Spinal cord (tissue), 9 donors: ENCODE measurements at regions not wholly inside any gene's neighbourhood (a gene's known extent, or its start where the extent isn't known, plus 50 kb on each side); places are given as distances from the start of the nearest gene placed in this dataset.

Experiments used
- DNase-seq, 6 donors: peaks; one replicate each; pipeline versions ENCODE4 v3.0.0 to v3.0.0-alpha.2; 2013 to 2015; ENCODE audit warnings: low spot score in 6 of 6, low read depth in 4 of 6
- H3K27ac ChIP-seq: one replicate; pipeline ENCODE4 v1.5.1; 2013; ENCODE audit warnings: low read depth, low read length, control low read depth
- H3K27me3 ChIP-seq: one replicate; pipeline ENCODE4 v1.6.1; 2013; ENCODE audit warnings: low read length; ENCODE audit not compliant: control insufficient read depth, insufficient read depth
- H3K36me3 ChIP-seq: one replicate; pipeline ENCODE4 v1.6.1; 2013; ENCODE audit warnings: low read length; ENCODE audit not compliant: control insufficient read depth, insufficient read depth
- H3K4me1 ChIP-seq: one replicate; pipeline ENCODE4 v1.6.1; 2013; ENCODE audit warnings: low read length; ENCODE audit not compliant: control insufficient read depth, insufficient read depth
- H3K4me3 ChIP-seq: one replicate; pipeline ENCODE4 v1.5.1; 2013; ENCODE audit warnings: low read depth, low read length, control low read depth
- H3K9me3 ChIP-seq: one replicate; pipeline ENCODE4 v1.6.1; 2013; ENCODE audit warnings: low read length; ENCODE audit not compliant: control insufficient read depth, insufficient read depth
- WGBS: methylation state at CpG from one replicate; pipeline ENCODE4 v1.1.5; 2013; ENCODE audit warnings: missing lambda C conversion rate; ENCODE audit not compliant: insufficient coverage; 5-methylcytosine and 5-hydroxymethylcytosine counted together
- donor health status: healthy.

DNA sequence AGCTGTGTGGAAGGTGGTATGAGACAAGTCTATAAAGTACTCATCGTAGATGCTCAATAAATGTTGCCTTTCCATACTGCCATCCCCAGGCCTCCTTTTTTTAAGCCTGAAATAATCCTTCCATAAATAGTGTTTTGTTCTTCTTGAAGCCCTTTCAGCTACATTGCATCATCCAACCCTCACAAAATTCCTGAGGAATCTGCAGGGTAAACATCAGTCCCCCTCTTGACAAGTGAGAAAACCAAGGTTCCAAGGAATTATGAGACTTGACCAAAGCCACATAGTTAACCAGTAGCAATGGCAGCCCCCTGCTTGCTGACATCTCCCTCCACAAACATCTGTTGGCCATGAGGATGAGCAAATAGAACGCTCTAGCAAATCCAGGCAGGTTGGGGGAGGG lies 89.7 kb upstream of the CCL1 start:
- DNase-seq: no peak
- Histone ChIP-seq H3K4me1 (no peaks in the 10 kb centered on the region), H3K27me3 (peaks cover 17% of the 10 kb centered on the region), H3K4me3 (no peak overlapping the region), H3K36me3 (no peaks in the 10 kb centered on the region), H3K27ac (no peak overlapping the region), H3K9me3 (no peaks in the 10 kb centered on the region)
- no CpG with 5 or more reads among the region's 2 CpGs for WGBS

DNA sequence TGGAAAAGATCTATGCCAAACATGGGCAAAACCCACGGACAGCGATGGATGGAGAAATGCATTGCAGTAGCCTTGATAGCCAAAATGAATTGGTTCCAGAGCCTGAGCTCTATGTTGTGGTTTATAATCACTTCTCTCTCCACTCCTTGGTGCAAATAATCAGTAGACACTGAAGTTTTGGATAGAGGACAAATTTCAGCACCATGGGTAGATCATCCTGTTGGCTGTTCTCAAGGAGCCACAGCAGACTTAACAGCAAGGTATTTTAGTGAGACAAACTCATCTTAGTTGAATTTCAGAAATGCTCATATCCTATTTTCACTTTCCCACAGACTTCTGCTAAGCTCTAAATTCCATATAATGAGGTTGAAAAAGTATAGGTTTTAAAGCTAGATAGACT lies 88.3 kb upstream of the CCL1 start:
- Histone ChIP-seq H3K27me3 (peaks cover 14% of the 10 kb centered on the region), H3K9me3 (no peaks in the 10 kb centered on the region), H3K4me3 (no peak overlapping the region), H3K27ac (no peak overlapping the region), H3K36me3 (no peaks in the 10 kb centered on the region), H3K4me1 (no peaks in the 10 kb centered on the region)
- 40% methylated on average over 1 of the region's 2 CpGs for WGBS
- no peak for DNase-seq

DNA sequence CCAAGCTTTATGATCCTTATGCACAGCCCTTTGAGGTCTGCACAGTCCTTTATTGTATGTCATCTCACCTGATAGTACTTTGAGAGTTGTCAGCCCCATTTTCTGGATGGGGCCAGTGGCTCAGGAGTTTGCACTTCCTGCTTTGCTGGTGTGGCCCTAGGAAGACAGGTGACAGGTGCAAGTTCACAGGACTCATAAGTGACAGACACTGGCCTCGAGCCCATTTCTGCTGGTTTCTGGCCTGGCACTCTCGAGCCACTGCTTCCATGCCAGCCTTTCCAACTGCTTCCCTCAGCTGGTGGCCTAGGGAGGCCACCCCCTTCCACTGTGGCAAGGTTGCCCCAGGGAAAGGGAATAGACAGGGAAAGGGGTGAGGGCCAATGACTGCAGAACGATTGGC lies 84.4 kb upstream of the CCL1 start:
- no peak for DNase-seq
- Histone ChIP-seq H3K36me3 (no peaks in the 10 kb centered on the region), H3K27me3 (peaks cover 4% of the 10 kb centered on the region), H3K27ac (no peak overlapping the region), H3K4me1 (no peaks in the 10 kb centered on the region), H3K4me3 (no peak overlapping the region), H3K9me3 (no peaks in the 10 kb centered on the region)
- 76% methylated on average over 3 of the region's 3 CpGs for WGBS

DNA sequence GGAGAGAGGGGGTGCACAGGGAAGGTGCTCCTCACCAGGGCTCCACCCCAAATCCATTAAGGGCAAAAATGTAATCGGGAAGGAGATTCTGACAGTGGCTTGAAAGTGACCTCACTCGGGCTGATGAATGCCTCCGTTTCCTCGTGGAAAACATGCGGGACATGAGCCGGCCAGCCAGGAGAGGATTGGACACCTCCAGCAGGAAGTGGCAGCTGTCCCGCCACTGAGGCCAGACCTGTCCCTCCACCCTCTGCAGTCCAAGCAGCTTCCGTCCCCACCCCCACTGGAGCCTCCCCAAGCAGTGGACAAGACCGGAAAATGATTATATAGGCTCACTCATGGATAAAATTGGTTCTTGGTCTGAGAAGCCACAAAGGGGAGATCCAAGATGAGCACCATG lies 82.1 kb upstream of the CCL1 start:
- WGBS: 64% methylated on average over 8 of the region's 9 CpGs
- H3K27me3 ChIP-seq: peaks cover 2% of the 10 kb centered on the region
- H3K4me3 ChIP-seq: no peak overlapping the region
- H3K9me3 ChIP-seq: no peaks in the 10 kb centered on the region
- no peak overlapping the region for H3K27ac ChIP-seq
- no peaks in the 10 kb centered on the region for H3K4me1 ChIP-seq
- H3K36me3 ChIP-seq: no peaks in the 10 kb centered on the region
- DNase-seq: no peak

DNA sequence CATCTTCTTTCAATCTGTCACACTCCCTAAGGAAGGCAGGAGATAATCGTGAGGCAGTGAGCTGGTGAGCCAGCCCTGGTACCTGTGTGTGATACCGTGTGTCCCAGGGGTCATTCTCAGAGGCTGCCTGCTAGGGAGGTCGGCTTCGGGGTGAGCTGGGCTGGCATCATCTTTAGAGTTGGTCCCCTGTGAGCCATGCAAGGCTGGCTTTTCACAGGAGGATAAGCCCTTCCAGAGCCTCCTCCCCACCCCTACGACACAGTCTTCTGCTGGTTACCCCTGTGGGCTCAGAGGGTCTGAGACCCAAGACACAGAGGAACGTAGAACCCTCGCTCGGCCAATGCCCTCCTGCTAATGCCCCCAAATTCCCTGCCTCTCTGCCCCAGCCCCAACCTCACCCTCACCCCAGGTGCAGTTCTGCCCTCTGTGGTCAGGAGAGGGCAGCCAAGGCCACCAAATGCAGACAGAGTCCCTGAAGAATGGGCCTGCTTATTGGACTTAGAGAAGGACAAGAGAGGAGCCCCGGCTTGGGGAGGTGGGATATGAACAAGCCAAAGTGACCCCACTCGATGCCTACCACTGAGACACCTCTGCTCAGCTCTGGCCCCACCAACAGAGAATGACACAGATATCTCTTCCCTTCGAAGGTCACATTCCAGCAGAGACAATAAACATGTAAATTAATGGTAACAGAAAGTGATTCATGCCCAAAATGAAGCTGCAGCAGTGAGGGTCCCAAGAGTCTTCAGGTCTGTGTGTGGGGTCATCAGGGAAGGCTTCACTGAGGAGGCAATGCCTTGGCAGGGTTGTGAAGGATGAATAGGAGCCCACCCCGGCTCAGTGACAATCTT lies 80.8 kb upstream of the CCL1 start:
- peak in 4 of 6 donors; percentile 22 to 86 (median 32) for DNase-seq
- peaks cover 2% of the 10 kb centered on the region for H3K27me3 ChIP-seq
- H3K27ac ChIP-seq: no peak overlapping the region
- H3K36me3 ChIP-seq: no peaks in the 10 kb centered on the region
- WGBS: 50% methylated on average over 7 of the region's 12 CpGs
- H3K9me3 ChIP-seq: no peaks in the 10 kb centered on the region
- no peak overlapping the region for H3K4me3 ChIP-seq
- H3K4me1 ChIP-seq: no peaks in the 10 kb centered on the region

DNA sequence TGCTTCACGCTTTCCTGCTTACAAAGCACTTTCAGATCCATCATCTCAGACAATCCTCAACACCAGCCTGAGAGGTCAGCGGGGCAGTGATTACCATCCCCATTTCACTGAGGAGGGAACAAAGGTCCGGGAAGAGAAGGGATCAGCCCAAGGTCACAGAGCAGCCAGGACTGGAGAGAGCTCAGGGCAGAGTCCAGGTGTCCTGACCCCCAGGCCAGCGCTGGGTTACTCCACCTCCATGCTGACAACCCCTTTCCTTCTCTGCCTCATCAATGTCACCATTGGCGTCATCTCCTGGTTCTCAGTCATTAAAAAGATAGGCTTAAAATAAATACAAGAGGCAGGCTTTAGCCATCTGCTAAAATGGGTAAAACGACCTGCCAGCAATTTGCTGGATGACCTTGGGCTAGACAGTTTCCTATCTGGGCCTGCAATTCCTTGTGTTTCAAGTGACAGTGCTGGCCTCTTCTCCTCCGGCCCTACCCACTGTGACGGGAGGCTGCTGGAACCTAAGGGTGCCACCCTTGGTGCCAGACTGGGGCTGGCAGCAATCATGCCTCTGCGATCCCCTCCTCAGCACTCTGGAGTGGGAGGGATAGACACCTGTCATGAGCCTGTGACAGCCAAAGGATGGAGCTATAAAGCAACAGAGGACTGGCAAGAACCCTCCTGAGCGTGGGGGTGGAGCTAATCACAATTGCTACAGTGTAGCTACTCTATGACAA lies 79.5 kb upstream of the CCL1 start:
- Histone ChIP-seq H3K27me3 (peaks cover 2% of the 10 kb centered on the region), H3K36me3 (no peaks in the 10 kb centered on the region), H3K4me3 (no peak overlapping the region), H3K27ac (no peak overlapping the region), H3K9me3 (no peaks in the 10 kb centered on the region), H3K4me1 (no peaks in the 10 kb centered on the region)
- no peak for DNase-seq
- WGBS: 57% methylated on average over 9 of the region's 10 CpGs

DNA sequence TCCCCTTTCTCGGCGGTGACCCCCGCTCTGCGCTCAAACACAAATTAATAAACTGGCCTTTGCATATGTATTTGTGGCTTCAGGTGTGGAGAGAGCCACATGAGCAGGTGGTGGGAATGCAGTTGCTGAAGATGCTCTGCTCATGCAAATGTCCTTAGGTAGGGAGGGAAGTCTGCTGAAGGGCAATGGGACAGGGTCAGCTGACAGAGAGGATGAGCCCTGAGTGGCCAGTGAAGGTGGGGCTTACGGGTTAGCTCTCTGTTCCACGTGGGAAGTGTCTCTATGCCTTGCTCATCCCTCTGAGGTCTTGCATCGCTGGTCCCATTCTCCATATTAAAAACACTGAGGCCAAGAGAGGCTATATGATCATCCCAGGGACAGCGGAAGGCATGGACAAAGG lies 74.2 kb upstream of the CCL1 start:
- H3K9me3 ChIP-seq: no peaks in the 10 kb centered on the region

DNA sequence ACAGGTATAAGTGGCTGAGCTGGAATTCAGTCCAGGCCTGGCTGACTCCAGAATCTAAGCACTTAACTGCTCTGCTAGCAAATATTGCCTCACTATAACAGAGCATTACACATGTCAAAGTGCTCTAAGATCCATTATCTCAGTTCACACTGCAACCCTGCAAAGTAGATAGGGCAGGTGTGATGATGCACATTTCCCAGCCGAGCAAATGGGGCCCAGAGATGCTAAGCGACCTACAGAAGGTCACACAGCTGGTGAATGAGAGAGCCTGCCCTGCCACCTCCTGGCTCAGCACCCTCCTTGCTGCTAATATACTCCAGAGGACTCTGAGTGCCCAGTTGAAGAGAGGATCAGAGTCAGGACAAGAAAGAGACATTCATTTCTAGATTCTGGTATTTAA lies 73.6 kb upstream of the CCL1 start:
- Histone ChIP-seq H3K27ac (no peak overlapping the region), H3K27me3 (peaks cover 4% of the 10 kb centered on the region), H3K4me1 (no peaks in the 10 kb centered on the region), H3K4me3 (no peak overlapping the region), H3K9me3 (no peaks in the 10 kb centered on the region), H3K36me3 (no peaks in the 10 kb centered on the region)
- DNase-seq: no peak
- 80% methylated on average over 2 of the region's 2 CpGs for WGBS

More for the DNA sequence above, 74.2 kb upstream of the CCL1 start:
- Histone ChIP-seq H3K27me3 (peaks cover 4% of the 10 kb centered on the region), H3K4me1 (no peaks in the 10 kb centered on the region), H3K4me3 (no peak overlapping the region), H3K27ac (no peak overlapping the region), H3K36me3 (no peaks in the 10 kb centered on the region)
- 51% methylated on average over 3 of the region's 8 CpGs for WGBS
- DNase-seq: no peak

DNA sequence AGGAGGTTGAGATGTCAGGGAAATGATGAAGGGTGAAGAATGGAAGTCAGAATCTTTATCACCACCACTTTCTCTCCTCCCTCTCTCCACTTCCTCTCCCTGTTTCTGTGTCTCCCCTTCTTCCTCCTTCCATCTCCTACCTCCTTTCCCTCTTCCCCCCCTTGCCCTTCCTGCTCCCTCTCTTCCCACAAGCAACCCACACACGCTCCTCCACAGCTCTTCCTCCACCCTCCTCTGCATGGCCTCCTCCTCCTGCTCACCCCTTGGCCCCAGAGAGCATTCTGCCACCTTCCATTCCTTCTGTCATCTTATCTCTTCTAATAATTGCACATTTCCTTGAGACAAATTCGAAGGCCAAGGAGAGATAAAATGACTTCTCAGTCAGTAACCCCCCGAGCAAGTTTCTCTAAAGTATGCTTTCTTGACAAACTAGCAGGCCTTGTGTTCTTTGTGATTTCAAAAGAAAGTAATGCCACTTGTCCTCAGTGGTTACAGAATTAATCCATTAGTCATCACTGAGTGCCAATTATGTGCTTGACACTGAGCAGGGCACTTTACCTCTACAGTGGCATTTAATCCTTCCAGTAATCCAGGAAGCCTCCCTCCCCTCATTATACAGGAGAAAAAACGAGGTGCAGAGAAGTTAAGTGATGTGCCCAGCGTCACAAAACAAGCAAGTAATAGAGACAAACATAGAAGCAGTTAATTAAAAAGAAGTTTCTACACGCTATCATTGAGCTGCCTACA lies 72.3 kb upstream of the CCL1 start:
- Histone ChIP-seq H3K4me3 (no peak overlapping the region), H3K9me3 (no peaks in the 10 kb centered on the region), H3K36me3 (no peaks in the 10 kb centered on the region), H3K27me3 (peaks cover 4% of the 10 kb centered on the region), H3K4me1 (no peaks in the 10 kb centered on the region), H3K27ac (no peak overlapping the region)
- WGBS: 71% methylated on average over 1 of the region's 6 CpGs
- no peak for DNase-seq
